ENCODE measurements at regions not wholly inside any gene's neighbourhood (a gene's known extent, or its start where the extent isn't known, plus 50 kb on each side); places are given as distances from the start of the nearest gene placed in this dataset.
"Not testable (repeated sequence)": the region's sequence is repeated elsewhere in the genome, so short reads cannot be mapped to it uniquely, and the experiment has no call there.

DNA sequence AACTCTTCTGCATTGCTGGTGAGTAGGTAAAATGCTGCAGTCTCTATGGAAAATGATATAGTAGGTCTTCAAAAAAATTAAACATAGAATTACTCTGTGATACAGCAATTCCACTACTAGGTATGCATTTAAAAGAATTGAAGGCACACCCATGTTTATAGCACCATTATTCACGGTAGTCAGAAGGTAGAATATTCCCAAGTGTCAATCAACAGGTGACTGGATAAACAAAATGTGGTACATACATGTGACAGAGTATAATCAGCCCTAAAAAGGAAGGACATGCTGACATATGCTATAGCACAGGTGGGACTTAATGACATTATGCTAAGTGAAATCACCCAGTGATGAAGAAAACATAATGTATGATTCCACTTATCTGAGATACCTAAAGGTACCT lies 123.3 kb downstream of the CCER1 start:
- DNase-seq (ENCODE audit: low read depth in 4 of 4, low spot score in 3 of 4) = no peak

DNA sequence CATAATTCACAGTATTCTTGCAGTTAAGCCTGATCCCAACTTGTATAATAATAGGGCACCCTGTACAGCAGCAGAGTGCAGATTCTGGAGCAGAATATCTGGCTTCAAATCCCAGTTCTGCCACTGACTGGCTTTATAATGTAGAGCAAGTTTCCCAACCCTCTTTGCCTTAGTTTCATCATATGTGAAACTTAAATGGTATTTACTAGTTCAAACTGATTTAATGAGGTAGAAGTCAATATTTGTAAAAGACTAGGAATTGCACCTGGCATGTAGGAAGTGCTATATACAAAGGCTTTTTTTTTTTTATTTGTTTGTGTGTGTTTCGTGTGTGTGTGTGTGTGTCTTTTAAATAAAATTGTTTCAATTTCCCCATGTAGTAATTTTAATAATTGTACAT lies 125.9 kb downstream of the CCER1 start:
- no peak for DNase-seq (ENCODE audit: low read depth in 4 of 4, low spot score in 3 of 4)

DNA sequence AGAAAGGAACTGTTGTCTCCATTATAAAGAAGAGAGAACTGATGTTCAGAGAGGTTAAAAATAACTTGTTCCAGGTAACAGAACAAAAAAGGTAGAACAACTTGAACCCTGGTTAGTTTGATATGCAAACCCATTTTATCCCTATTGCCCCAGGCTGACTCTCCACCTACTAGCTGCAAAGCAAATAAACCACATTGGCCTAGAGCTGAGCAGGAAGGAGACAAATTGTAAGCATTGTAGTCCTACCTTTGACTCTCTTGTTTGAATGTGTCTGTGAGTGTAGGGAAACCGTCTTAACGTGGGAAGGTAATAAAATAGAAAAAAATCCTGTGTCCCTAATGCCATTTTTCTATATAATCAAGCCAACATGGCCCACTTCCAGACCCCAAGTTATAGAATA lies 126.4 kb downstream of the CCER1 start:
- no peak for DNase-seq (ENCODE audit: low read depth in 4 of 4, low spot score in 3 of 4)

DNA sequence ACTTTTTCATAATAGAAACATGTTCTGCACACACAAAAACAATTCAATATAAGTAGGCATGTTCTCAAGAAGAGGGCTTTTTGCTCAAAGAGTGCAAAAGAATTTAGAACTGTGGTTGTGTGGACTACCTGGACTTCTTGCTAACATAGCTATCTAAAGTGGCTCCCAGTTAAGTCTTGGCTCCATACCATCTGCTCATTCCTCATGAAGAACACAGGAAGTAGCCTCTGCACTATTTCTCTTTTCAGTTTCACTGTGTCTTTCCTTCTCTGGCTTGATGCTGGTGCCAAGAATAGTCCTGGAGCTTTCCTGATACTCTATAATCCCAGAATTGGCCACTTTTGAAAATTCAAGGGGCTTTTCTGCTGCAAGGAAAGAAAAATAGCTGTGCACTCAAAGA lies 127.4 kb downstream of the CCER1 start:
- no peak for DNase-seq (ENCODE audit: low read depth in 4 of 4, low spot score in 3 of 4)

DNA sequence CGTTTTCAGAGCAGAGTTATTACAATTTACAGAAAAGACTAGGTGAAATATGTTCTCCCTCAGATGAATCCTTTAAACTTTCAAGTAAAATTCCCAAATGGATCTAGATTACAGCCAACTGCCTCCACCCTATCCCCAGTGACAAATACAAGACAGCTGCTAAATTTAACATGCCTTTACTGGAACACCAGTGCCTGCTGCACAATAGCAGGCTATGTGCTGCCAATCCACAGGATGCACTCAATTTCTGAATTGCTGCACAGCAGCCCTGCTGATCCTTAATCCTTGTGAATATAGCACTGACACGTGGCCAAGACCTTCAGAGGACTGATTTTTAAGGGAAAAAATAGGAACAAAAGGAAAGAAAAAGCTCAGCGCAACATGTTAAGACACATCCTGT lies 128.9 kb downstream of the CCER1 start:
- DNase-seq (ENCODE audit: low read depth in 4 of 4, low spot score in 3 of 4) = no peak

DNA sequence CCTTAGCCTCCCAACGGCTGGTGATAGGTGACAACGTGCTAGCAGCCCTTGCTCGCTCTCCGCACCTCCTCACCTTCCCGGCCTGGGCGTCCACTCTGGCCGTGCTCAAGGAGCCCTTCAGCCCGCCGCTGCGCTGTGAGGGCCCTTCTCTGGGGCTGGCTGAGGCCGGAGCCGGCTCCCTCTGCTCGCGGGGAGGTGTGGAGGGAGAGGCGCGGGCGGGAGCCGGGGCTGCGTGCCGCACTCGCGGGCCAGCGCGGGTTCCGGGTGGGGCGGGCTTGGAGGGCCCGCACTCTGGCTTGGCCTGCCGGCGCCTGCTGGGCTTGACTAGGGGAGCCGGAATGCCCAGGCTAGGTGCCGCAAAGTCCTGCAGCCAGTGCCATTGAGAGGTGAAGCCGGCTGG lies 131.1 kb downstream of the CCER1 start:
- no peak for DNase-seq (ENCODE audit: low read depth in 4 of 4, low spot score in 3 of 4)

DNA sequence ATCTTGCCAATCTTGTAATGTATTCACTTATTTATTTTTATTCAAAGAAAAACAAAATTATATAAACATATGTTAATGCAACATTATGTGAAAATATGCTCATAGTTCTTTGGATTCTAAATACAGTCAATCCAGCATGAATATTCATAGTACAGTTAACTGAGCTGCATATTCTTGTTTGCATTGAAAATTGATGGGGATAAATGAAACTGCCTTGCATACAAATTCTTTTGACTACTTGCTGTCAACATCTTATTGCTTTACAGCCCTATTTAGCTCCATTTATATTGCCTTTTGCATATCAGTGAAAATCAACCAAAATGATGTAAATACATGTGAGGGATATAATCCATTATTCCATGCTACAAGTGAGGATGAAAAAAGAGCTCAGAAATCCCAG lies 135.3 kb downstream of the CCER1 start:
- no peak for DNase-seq (ENCODE audit: low read depth in 4 of 4, low spot score in 3 of 4)

DNA sequence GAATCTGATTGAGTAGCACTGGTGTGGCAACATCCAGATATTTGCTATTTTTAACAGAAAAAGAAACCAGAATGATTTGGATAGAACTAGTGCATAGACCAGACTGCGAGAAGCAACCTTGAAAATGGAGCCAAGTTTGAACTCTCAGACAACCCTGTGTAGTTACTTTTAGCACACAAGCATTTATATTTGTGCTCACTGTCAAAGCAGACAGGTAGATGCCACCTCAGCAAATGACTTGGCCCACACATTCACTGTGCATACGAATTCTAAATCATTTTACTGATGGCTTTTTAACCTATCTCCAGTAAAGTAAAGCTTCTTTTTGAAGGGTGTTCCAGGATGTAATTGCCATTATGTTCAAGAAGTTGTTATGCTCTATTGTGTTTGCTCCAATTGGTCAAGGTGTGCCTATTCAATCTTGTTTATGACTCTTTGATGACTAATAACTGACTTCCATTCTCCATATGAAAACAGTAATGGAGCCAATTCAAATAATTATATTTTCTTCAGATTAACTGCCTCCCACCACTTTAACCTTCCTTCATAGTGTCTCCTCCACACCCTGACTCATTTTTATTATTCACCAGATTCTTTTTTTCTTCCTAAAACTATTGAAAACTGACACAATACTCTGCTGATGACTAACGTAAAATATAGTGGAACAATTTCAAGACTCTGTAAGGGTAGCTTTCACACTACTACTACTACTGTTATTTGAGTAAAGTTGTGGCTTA lies 138.5 kb downstream of the CCER1 start:
- DNase-seq (ENCODE audit: low read depth in 4 of 4, low spot score in 3 of 4) = no peak

DNA sequence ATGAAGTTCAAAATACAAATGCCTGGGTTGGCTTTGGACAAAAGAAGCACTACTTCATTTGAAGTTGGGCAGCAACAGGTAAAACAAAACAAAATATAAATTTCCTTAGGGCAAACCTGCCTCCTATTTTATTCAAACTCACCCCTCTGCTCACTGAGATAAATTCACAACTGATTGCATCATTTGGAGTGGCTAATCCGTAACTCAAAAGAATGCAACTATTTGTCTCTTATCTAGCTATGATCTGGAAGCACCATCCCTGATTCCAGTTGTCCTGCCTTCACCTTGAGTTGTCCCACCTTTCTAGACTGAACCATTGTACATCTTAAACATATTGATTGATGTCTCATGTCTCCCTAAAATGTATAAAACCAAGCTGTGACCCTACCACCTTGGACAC lies 145.0 kb downstream of the CCER1 start:
- DNase-seq (ENCODE audit: low read depth in 4 of 4, low spot score in 3 of 4) = no peak

DNA sequence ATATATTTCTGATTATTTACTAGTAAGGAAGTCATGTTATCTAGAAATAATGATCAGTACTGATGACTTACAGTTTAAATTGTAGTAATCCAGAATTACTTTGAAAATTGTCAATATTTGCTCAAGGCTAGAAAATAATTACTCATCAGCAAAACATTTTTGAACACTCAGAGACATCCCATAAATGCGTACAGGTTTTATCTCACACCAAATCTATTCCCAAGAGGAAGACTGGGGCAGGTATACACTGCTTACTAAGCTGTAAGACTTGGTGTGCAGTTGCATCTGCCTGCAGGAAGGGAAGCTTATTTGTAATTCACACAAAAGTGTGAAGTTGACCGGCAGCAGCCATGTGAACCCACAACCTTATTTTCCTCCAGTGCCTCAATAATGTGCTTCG lies 146.4 kb downstream of the CCER1 start:
- no peak for DNase-seq (ENCODE audit: low read depth in 4 of 4, low spot score in 3 of 4)

DNA sequence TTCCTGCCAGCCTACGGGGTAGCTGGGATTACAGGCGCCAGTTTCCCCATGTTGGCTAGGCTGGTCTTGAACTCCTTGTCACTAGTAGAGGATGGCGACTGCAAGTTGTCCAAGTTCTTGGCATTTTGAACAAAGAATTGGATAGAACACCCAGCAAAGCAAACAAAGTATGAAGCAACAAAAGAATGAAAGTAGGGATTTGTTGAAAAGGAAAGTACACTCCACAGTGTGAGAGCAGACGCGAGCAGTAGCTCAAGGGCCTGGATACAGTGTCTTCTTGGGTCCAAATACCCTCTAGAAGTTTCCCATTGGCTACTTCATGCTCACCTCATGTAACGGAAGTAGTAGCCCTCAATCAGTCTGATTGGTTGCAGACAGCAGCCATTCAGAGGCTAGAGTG lies 152.2 kb downstream of the CCER1 start:
- DNase-seq (ENCODE audit: low read depth in 4 of 4, low spot score in 3 of 4) = no peak

DNA sequence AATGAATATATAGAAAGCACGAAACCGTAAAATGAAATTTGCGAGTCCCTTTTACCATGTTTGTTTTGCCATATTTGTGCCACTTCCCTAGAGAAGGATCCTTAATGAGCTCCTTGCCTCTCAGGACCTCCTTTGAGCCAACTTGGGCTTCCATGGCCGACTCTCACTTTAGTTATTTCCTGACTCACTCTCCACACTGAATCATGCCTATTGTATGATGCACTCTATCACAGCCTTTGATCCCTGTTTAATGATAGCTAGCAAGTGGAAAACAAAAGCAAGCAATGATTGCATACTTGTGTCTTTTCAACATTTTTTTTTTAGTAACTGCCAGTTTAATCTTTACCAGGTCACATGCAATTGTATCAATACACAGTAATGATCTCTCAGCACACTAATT lies 153.2 kb downstream of the CCER1 start:
- DNase-seq (ENCODE audit: low read depth in 4 of 4, low spot score in 3 of 4) = no peak

DNA sequence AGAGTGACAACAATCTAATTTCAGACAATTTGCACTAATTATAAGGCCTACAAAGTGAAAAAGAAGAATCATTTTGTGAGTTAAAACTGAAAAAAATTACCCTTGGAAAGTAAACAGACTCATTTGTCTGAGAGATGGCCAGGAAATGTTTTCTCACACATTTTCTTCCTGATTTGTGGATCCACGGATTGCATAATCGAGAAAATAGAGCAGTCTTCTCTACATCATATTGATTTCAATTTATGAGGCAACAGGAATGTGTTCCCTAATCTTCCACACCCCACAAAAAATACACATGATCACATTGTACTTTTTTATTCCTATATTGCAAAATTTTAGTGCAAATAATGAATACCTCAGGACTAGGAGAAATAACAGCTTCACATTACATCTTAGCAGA lies 160.8 kb downstream of the CCER1 start:
- DNase-seq (ENCODE audit: low read depth in 4 of 4, low spot score in 3 of 4) = no peak

DNA sequence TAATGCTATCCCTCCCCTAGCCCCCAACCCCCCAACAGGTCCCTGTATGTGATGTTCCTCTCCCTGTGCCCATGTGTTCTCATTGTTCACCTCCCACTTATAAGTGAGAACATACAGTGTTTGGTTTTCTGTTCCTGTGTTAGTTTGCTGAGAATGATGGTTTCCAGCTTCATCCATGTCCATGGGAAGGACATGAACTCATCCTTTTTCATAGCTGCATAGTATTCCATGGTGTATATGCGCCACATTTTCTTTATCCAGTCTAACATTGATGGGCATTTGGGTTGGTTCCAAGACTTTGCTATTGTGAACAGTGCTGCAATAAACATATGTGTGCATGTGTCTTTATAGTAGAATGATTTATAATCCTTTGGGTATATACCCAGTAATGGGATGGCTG lies 162.3 kb downstream of the CCER1 start:
- DNase-seq (ENCODE audit: low read depth in 4 of 4, low spot score in 3 of 4) = not testable (repeated sequence)

DNA sequence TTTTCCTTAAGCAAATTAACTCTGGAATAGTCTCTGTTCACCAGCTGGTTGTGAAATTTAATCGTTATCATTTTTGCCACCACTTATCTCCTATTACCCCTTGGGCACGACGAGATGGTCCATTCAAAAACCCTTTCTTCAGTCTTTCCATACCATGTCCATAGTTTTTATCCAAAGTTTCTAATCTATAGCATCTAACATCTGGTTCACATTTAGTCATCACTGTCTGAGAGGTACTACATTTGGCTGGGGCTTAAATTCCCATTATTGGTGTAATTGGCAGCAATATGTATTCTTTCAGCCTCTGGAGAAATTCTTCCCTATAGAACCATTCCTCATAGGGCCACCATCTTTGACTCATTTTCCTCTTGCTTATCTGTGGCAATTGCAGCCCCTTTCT lies 163.5 kb downstream of the CCER1 start:
- no peak for DNase-seq (ENCODE audit: low read depth in 4 of 4, low spot score in 3 of 4)

DNA sequence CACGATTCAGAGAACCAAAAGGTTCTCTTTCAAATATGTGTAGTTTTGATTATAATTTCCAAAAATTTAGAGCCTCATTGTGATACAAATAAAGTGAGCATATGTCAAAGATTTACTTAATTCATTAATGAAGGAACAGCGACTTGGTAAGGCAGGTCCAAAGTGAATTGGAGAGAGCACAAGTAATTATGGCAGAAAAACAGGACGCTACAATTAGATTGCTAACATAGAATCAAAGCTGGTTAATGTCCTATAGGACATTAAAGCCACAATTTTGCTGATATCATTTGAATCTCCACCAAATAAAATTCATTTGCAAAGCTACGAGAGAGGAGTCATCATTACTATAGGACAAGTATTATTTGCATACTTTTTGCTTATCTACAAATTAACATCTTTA lies 164.2 kb downstream of the CCER1 start:
- DNase-seq (ENCODE audit: low read depth in 4 of 4, low spot score in 3 of 4) = no peak

DNA sequence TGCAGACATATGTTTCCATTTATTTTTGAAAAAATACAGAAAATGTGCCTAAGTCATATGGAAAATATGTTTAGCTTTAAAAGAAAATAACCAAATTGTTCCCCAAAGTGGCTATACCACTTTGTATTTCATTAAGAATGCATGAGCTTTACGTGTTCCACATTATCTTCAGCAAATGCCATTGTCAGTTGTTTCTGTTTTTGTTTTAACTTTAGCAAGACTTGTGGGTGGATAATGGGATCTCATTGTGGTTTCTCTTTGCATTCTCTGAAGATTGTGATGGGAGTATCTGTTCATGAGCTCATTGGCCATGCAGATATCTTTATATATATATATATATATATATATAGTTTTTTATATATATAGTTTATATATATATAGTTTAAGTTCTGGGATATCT lies 181.5 kb downstream of the CCER1 start:
- DNase-seq (ENCODE audit: low read depth in 4 of 4, low spot score in 3 of 4) = no peak

DNA sequence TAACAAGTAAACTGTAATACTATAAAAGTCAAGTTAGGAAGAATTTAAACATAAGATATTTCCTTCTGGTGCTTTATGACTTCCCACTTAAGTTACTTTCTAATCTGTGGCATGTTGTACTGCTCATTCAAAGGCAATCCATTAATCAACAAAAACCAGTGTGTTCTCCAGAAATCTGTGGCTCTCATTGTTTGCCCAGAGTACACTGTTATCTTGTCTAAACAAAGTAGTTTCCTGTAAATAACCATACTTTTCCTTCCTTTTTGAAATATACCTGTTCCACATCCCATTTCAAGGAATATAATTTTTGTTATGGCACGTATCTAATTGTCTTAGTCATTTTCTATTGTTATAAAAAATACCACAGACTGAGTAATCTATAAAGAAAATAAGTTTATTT lies 184.1 kb downstream of the CCER1 start:
- no peak for DNase-seq (ENCODE audit: low read depth in 4 of 4, low spot score in 3 of 4)

DNA sequence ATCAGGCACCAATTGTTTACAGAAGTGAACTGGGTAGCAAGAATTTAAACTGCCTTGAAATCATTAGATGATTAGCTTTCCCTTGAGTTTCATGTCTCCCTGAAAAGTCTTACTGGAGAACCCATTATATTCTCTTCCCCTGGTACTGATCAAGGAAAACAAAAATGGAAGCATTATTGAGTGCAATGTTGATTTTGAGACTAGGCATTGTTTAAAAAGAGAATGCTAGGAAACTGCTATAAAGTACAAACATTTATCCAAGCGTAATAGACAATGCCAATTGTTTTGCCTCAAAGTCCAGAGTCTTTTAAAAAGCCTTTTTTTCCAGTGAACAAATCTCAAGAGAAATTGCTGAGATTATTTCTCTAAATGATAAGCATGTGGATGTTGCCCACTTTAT lies 197.0 kb downstream of the CCER1 start:
- DNase-seq (ENCODE audit: low read depth in 4 of 4, low spot score in 3 of 4) = no peak

DNA sequence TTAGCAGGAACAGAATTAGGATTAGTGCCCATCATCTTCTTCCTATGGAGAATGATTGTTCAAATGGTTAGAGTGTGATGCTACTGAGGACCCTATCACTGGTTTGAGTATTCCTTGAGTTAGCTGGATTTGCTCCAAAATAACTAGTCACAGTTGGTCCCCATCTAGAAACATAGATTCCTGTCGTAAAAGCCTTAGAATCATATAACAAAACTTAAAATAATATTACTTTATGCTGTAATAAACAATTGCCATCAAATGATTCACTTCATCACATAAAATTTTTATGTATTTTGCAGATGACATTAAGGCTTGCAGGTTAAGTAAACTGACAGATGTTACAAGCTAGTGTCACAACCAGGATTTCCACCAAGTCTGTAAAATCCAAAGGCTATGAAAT lies 209.8 kb downstream of the CCER1 start:
- peak in 3 of 4 donors; percentile 16 to 25 (median 22) for DNase-seq (ENCODE audit: low read depth in 4 of 4, low spot score in 3 of 4)

DNA sequence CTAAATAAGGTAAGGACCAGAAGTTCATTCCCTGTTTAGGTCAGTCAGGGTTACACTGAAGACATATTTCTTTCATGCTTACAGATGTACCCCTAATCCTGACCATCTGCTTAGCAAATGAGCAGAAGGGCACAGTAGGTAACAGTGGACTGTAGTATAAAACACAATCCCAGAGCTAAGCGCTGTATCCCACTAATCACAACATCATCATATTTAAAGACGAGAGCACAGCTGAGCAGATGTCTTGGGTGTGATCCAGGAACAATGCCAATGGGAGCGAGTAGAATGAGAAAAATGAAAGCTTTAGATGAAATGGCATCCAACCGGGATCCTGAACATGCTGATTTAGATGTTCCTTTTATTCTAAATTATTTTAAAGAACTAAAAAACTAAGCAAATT lies 213.4 kb downstream of the CCER1 start:
- DNase-seq (ENCODE audit: low read depth in 4 of 4, low spot score in 3 of 4) = no peak

DNA sequence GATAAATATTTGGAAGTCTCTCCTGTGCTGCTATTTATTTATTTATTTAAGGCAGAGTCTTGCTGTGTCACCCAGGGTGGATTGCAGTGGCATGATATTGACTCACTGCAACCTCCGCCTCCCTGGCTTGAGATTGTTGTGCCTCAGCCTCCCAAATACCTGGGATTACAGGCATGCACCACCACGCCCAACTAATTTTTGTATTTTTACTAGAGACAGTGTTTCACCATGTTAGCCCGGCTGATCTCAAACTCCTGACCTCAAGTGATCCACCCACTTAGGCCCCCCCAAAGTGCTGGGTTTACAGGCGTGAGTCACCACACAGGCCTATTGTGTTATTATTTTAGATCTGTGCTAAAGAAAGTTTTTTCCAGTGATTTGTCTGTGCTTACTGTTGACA lies 225.2 kb downstream of the CCER1 start:
- DNase-seq (ENCODE audit: low read depth in 4 of 4, low spot score in 3 of 4) = no peak

DNA sequence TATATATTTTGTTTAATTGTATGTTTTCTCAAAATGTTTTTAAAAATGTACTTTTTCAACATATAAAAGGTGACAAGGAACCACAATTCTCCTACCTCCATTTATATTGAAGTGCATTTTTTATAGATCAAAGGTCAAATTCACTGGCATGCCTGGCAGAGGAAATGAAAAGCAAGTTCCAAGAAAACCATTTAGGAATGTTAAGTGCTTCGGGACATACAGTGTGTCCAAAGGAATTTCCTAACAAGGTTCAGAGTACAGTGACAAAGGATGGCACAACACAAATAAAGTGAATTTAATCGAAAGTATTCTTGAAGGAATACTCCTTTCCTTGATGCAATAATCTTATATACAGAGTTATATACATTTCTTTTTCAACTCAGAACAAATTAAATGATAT lies 242.3 kb downstream of the CCER1 start:
- DNase-seq (ENCODE audit: low read depth in 4 of 4, low spot score in 3 of 4) = no peak
